ENCODE measurements at regions not wholly inside any gene's neighbourhood (a gene's known extent, or its start where the extent isn't known, plus 50 kb on each side); places are given as distances from the start of the nearest gene placed in this dataset.

DNA sequence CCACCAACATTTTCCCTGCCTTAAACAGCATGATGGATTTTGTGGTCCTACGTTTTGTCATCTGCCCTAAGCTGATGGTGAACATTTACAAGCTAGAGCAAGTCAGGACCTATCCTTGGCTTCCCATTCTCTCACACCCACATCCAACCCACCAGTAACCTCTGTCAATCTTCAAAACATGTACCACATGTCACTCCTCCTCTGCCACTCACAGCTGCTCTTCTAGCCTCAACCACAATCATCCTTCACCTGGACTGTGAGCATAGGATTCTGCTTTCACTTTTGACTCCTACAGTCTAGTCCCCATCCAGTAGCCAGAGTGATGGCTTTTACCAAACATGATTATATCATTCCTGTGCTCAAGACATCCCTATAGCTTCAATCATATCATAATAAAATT lies 279.8 kb upstream of the DLGAP1 start:
- FAIRE-seq (no peak), DNase-seq (no peak), ATAC-seq (no peak)
- Histone ChIP-seq H3K4me3 (no peak overlapping the region), H3K4me1 (no peaks in the 10 kb centered on the region), H3K36me3 (no peaks in the 10 kb centered on the region), H3K9me3 (no peaks in the 10 kb centered on the region), H3K27me3 (no peaks in the 10 kb centered on the region), H3K27ac (no peak overlapping the region)
- WGBS, 2 donors = 39 to 52% methylated on average over 1 of the region's 1 CpG
- intact Hi-C loops (cut with DNase I) = no loop called here
- TF ChIP-seq, protein P1, sequence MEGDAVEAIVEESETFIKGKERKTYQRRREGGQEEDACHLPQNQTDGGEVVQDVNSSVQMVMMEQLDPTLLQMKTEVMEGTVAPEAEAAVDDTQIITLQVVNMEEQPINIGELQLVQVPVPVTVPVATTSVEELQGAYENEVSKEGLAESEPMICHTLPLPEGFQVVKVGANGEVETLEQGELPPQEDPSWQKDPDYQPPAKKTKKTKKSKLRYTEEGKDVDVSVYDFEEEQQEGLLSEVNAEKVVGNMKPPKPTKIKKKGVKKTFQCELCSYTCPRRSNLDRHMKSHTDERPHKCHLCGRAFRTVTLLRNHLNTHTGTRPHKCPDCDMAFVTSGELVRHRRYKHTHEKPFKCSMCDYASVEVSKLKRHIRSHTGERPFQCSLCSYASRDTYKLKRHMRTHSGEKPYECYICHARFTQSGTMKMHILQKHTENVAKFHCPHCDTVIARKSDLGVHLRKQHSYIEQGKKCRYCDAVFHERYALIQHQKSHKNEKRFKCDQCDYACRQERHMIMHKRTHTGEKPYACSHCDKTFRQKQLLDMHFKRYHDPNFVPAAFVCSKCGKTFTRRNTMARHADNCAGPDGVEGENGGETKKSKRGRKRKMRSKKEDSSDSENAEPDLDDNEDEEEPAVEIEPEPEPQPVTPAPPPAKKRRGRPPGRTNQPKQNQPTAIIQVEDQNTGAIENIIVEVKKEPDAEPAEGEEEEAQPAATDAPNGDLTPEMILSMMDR (IDR thresholded peaks at IDR 0.05) = no peak

DNA sequence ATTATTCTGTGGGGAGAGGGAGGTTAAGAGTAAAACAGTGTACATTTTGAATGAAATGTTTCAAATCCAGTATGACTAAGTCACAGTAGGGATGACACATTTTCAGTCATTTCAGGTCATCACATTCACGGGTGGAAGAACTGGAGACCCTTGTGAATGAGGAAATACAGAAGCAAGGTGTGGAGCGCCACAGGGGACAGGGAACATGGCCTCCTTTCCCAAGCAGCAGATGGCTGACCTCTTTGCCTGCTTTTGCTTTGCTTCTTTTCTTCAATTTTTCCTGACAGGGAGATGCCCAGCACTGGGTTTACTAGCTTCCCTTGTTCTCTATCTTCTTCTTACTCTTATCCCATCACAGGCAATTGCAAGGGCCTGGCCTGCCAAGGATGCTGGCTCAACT lies 278.9 kb upstream of the DLGAP1 start:
- no peak for ATAC-seq

DNA sequence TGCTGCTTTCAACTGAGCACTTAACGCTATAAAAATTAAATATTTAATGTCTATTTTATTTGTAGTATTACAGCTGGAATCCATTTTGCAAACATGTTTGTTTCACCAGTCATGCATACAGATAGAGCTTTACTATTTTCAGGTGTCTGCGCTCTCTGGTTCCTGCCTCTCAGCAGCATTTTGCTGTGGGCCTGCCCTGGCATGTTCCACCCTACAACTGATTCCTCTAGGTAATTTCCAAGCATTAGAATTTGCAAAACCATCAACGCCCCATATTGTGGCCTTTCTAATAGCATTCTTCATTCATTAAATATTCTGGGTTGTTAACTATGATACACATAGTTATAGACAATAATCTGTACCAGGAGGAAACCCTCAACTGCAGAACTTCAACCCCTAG lies 266.4 kb upstream of the DLGAP1 start:
- TF ChIP-seq, protein P1 (IDR thresholded peaks at IDR 0.05) = no peak
- intact Hi-C loops (cut with DNase I) = no loop called here
- Histone ChIP-seq H3K27ac (no peak overlapping the region), H3K36me3 (no peaks in the 10 kb centered on the region), H3K9me3 (no peaks in the 10 kb centered on the region), H3K4me3 (no peak overlapping the region), H3K27me3 (no peaks in the 10 kb centered on the region), H3K4me1 (no peaks in the 10 kb centered on the region)
- 66 to 73% methylated on average over 3 of the region's 3 CpGs for WGBS, 2 donors
- DNase-seq = no peak
- no peak for FAIRE-seq
- ATAC-seq = no peak

More for the DNA sequence above, 278.9 kb upstream of the DLGAP1 start:
- intact Hi-C loops (cut with DNase I) = no loop called here
- no peak overlapping the region for H3K27ac ChIP-seq
- H3K4me1 ChIP-seq = no peaks in the 10 kb centered on the region
- H3K27me3 ChIP-seq = no peaks in the 10 kb centered on the region
- FAIRE-seq = no peak
- H3K4me3 ChIP-seq = no peak overlapping the region
- no peak for DNase-seq
- TF ChIP-seq, protein P1 (IDR thresholded peaks at IDR 0.05) = no peak
- H3K36me3 ChIP-seq = no peaks in the 10 kb centered on the region
- H3K9me3 ChIP-seq = no peaks in the 10 kb centered on the region
- 51 to 72% methylated on average over 2 of the region's 2 CpGs for WGBS, 2 donors

DNA sequence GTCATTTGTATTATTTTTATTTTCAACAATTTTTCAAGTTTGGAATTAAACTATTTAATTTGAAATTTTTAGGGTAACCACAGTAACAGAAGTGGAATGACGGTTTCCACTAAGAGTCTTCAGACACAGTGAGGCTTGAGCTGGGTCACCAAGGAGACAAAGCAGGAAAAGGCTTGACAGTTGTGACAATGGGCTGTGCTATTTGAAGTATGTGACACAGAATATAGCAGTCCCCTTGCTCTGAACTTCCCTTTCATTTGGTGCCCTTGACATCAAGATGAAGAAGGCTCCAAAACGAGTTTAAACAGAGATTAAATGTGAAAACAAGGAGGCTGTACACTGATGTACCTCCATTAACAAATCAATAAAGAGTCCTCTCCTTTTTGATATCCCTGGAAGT lies 265.4 kb upstream of the DLGAP1 start:
- intact Hi-C loops (cut with DNase I) = no loop called here
- FAIRE-seq = no peak
- H3K27me3 ChIP-seq = no peaks in the 10 kb centered on the region
- no peak overlapping the region for H3K27ac ChIP-seq
- no peaks in the 10 kb centered on the region for H3K36me3 ChIP-seq
- no peak for DNase-seq
- no peak overlapping the region for H3K4me3 ChIP-seq
- no peaks in the 10 kb centered on the region for H3K4me1 ChIP-seq
- no peaks in the 10 kb centered on the region for H3K9me3 ChIP-seq
- no peak for ATAC-seq
- WGBS, 2 donors = 22 to 36% methylated on average over 2 of the region's 2 CpGs
- TF ChIP-seq, protein P1 (IDR thresholded peaks at IDR 0.05) = no peak

DNA sequence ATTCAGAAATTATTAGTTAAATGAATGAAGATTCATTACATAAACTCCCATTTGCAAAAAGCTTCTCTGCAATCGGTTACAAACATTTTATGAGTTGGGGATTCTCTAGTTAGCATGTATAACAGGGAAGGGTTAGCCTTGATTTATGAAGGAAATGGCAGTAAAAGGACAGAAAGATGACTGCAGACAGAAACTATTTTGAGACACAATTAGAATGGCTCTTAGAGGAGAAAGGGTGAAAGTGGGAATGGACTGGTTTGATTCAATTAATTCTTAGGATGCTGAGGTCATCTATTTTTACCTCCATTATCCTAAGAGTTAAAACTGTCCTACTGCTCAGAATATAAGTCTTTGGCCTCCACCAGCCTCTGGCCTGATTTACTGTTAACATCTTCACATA lies 250.8 kb upstream of the DLGAP1 start:
- Histone ChIP-seq H3K4me1 (no peaks in the 10 kb centered on the region), H3K9me3 (no peaks in the 10 kb centered on the region), H3K36me3 (no peaks in the 10 kb centered on the region), H3K4me3 (no peak overlapping the region), H3K27ac (no peak overlapping the region), H3K27me3 (no peaks in the 10 kb centered on the region)
- intact Hi-C loops (cut with DNase I) = no loop called here
- WGBS, 2 donors = 51% methylated on average over 1 of the region's 1 CpG
- DNase-seq (no peak), FAIRE-seq (no peak), ATAC-seq (no peak)
- TF ChIP-seq, protein P1 (IDR thresholded peaks at IDR 0.05) = no peak
